HUES6 (cell line): ENCODE measurements at regions not wholly inside any gene's neighbourhood (a gene's known extent, or its start where the extent isn't known, plus 50 kb on each side); places are given as distances from the start of the nearest gene placed in this dataset.

Experiments
- H3K27ac ChIP-seq: 2 replicates; pipeline ENCODE4 v1.7.0; 2013; ENCODE audit warnings: low read depth, mild to moderate bottlenecking, low read length, inconsistent platforms
- H3K27me3 ChIP-seq: 2 replicates; pipeline ENCODE4 v1.6.1; 2013; ENCODE audit warnings: low read length; ENCODE audit not compliant: control insufficient read depth, insufficient read depth
- H3K36me3 ChIP-seq: 2 replicates; pipeline ENCODE4 v1.6.1; 2013; ENCODE audit warnings: low read length; ENCODE audit not compliant: control insufficient read depth, insufficient read depth
- H3K4me1 ChIP-seq: 2 replicates; pipeline ENCODE4 v1.6.1; 2013; ENCODE audit warnings: low read length; ENCODE audit not compliant: control insufficient read depth, insufficient read depth
- H3K4me3 ChIP-seq: 2 replicates; pipeline ENCODE4 v1.5.1; 2013; ENCODE audit warnings: low read depth, low read length
- H3K9ac ChIP-seq: one replicate; pipeline ENCODE4 v1.6.1; 2013; ENCODE audit warnings: mild to moderate bottlenecking, low read length
- H3K9me3 ChIP-seq: 2 replicates; pipeline ENCODE4 v1.6.1; 2013; ENCODE audit warnings: low read depth, low read length; ENCODE audit not compliant: control insufficient read depth, insufficient read depth

GRCh38 chr1:82099170-82099569, 298.4 kb downstream of the ADGRL2 start:
- Histone ChIP-seq H3K36me3 (no peaks in the 10 kb centered on the region), H3K27ac (no peak overlapping the region)

GRCh38 chr1:82094136-82094535, 293.4 kb downstream of the ADGRL2 start:
- H3K4me3 ChIP-seq: no peak overlapping the region
- H3K36me3 ChIP-seq: no peaks in the 10 kb centered on the region
- no peaks in the 10 kb centered on the region for H3K9me3 ChIP-seq
- no peaks in the 10 kb centered on the region for H3K4me1 ChIP-seq
- H3K9ac ChIP-seq: no peak overlapping the region
- no peaks in the 10 kb centered on the region for H3K27me3 ChIP-seq
- H3K27ac ChIP-seq: no peak overlapping the region

More at GRCh38 chr1:82099170-82099569, 298.4 kb downstream of the ADGRL2 start:
- Histone ChIP-seq H3K4me3 (no peak overlapping the region), H3K4me1 (no peaks in the 10 kb centered on the region), H3K9ac (no peak overlapping the region), H3K27me3 (no peaks in the 10 kb centered on the region), H3K9me3 (no peaks in the 10 kb centered on the region)

- no peaks in the 10 kb centered on the region for H3K36me3 ChIP-seq
- H3K27me3 ChIP-seq: no peaks in the 10 kb centered on the region
- H3K9me3 ChIP-seq: no peaks in the 10 kb centered on the region
- H3K4me3 ChIP-seq: no peak overlapping the region
- H3K4me1 ChIP-seq: no peaks in the 10 kb centered on the region
- H3K27ac ChIP-seq: no peak overlapping the region
- H3K9ac ChIP-seq: no peak overlapping the region
Observed at GRCh38 chr1:82091729-82092128, 291.0 kb downstream of the ADGRL2 start.

- H3K36me3 ChIP-seq: no peaks in the 10 kb centered on the region
- H3K27ac ChIP-seq: no peak overlapping the region
- no peaks in the 10 kb centered on the region for H3K4me1 ChIP-seq
- no peak overlapping the region for H3K9ac ChIP-seq
- no peak overlapping the region for H3K4me3 ChIP-seq
- H3K9me3 ChIP-seq: no peaks in the 10 kb centered on the region
- H3K27me3 ChIP-seq: no peaks in the 10 kb centered on the region
Observed at GRCh38 chr1:82091265-82091664, 290.5 kb downstream of the ADGRL2 start.

GRCh38 chr1:82090104-82090503, 289.4 kb downstream of the ADGRL2 start:
- no peak overlapping the region for H3K9ac ChIP-seq
- H3K27ac ChIP-seq: no peak overlapping the region
- H3K27me3 ChIP-seq: no peaks in the 10 kb centered on the region
- no peak overlapping the region for H3K4me3 ChIP-seq
- no peaks in the 10 kb centered on the region for H3K4me1 ChIP-seq
- H3K9me3 ChIP-seq: no peaks in the 10 kb centered on the region
- no peaks in the 10 kb centered on the region for H3K36me3 ChIP-seq

- Histone ChIP-seq H3K9me3 (no peaks in the 10 kb centered on the region), H3K27ac (no peak overlapping the region), H3K4me3 (no peak overlapping the region), H3K4me1 (no peaks in the 10 kb centered on the region), H3K9ac (no peak overlapping the region), H3K27me3 (no peaks in the 10 kb centered on the region), H3K36me3 (no peaks in the 10 kb centered on the region)
Observed at GRCh38 chr1:82086739-82087138, 286.0 kb downstream of the ADGRL2 start.

GRCh38 chr1:82079607-82080006, 278.9 kb downstream of the ADGRL2 start:
- no peaks in the 10 kb centered on the region for H3K27me3 ChIP-seq
- no peak overlapping the region for H3K9ac ChIP-seq
- no peak overlapping the region for H3K4me3 ChIP-seq
- H3K27ac ChIP-seq: no peak overlapping the region
- H3K9me3 ChIP-seq: no peaks in the 10 kb centered on the region
- no peaks in the 10 kb centered on the region for H3K36me3 ChIP-seq
- H3K4me1 ChIP-seq: peaks cover 4% of the 10 kb centered on the region; the same call in 1 of the 2 replicates

- no peaks in the 10 kb centered on the region for H3K36me3 ChIP-seq
Observed at GRCh38 chr1:82073659-82074058, 272.9 kb downstream of the ADGRL2 start.

GRCh38 chr1:82073071-82073470, 272.3 kb downstream of the ADGRL2 start:
- Histone ChIP-seq H3K4me1 (peaks cover 4% of the 10 kb centered on the region; the same call in 1 of the 2 replicates), H3K27ac (no peak overlapping the region), H3K27me3 (no peaks in the 10 kb centered on the region), H3K9me3 (no peaks in the 10 kb centered on the region), H3K36me3 (no peaks in the 10 kb centered on the region), H3K9ac (no peak overlapping the region), H3K4me3 (no peak overlapping the region)

More at GRCh38 chr1:82073659-82074058, 272.9 kb downstream of the ADGRL2 start:
- no peaks in the 10 kb centered on the region for H3K9me3 ChIP-seq
- no peaks in the 10 kb centered on the region for H3K27me3 ChIP-seq
- peaks cover 4% of the 10 kb centered on the region; the same call in 1 of the 2 replicates for H3K4me1 ChIP-seq
- H3K9ac ChIP-seq: no peak overlapping the region
- H3K27ac ChIP-seq: no peak overlapping the region
- no peak overlapping the region for H3K4me3 ChIP-seq

GRCh38 chr1:82065916-82066315, 265.2 kb downstream of the ADGRL2 start:
- H3K27ac ChIP-seq: no peak overlapping the region
- no peak overlapping the region for H3K4me3 ChIP-seq
- H3K27me3 ChIP-seq: no peaks in the 10 kb centered on the region
- H3K9ac ChIP-seq: no peak overlapping the region
- peaks cover 6% of the 10 kb centered on the region; the same call in 1 of the 2 replicates for H3K4me1 ChIP-seq
- H3K36me3 ChIP-seq: no peaks in the 10 kb centered on the region
- H3K9me3 ChIP-seq: no peaks in the 10 kb centered on the region

GRCh38 chr1:82064691-82065090, 264.0 kb downstream of the ADGRL2 start:
- Histone ChIP-seq H3K9me3 (no peaks in the 10 kb centered on the region), H3K4me1 (peaks cover 6% of the 10 kb centered on the region; the same call in 1 of the 2 replicates), H3K36me3 (no peaks in the 10 kb centered on the region)

GRCh38 chr1:82062206-82062605, 261.5 kb downstream of the ADGRL2 start:
- no peaks in the 10 kb centered on the region for H3K36me3 ChIP-seq
- H3K4me1 ChIP-seq: peaks cover 4% of the 10 kb centered on the region; the same call in 1 of the 2 replicates
- no peak overlapping the region for H3K4me3 ChIP-seq
- no peaks in the 10 kb centered on the region for H3K27me3 ChIP-seq
- H3K27ac ChIP-seq: no peak overlapping the region
- no peak overlapping the region for H3K9ac ChIP-seq
- H3K9me3 ChIP-seq: no peaks in the 10 kb centered on the region

More at GRCh38 chr1:82064691-82065090, 264.0 kb downstream of the ADGRL2 start:
- no peaks in the 10 kb centered on the region for H3K27me3 ChIP-seq
- H3K27ac ChIP-seq: no peak overlapping the region
- no peak overlapping the region for H3K4me3 ChIP-seq
- H3K9ac ChIP-seq: no peak overlapping the region
